ENCODE measurements at regions not wholly inside any gene's neighbourhood (a gene's known extent, or its start where the extent isn't known, plus 50 kb on each side); places are given as distances from the start of the nearest gene placed in this dataset.

DNA sequence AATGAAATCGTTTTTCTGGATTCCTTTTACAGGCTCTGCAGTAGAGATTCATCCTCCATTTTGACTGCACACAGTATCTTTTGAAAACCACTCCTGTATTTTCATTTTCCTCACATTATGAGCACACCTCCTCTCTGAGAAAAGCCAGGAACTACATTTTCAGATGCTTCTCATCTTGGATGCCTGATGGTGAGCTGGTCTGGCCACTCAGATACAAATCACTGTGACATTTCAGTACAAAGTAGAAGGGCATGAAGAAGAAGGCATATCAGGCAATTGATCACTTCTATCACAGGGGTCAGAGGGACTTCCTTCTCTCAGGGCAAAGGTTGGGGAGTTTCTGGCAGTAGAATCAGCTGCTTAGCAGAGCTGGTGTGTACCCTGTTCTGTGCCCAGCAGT is 192.0 kb upstream of the POM121L12 start:
- H3K4me3 ChIP-seq (ENCODE audit: low read depth, low read length): 0 out of 2 replicates have a peak overlapping the region, but pooled peaks have one; percentile 1
- no peaks in the 10 kb centered on the region for H3K36me3 ChIP-seq
- no peaks in the 10 kb centered on the region for H3K27me3 ChIP-seq
- TF ChIP-seq, protein P1, sequence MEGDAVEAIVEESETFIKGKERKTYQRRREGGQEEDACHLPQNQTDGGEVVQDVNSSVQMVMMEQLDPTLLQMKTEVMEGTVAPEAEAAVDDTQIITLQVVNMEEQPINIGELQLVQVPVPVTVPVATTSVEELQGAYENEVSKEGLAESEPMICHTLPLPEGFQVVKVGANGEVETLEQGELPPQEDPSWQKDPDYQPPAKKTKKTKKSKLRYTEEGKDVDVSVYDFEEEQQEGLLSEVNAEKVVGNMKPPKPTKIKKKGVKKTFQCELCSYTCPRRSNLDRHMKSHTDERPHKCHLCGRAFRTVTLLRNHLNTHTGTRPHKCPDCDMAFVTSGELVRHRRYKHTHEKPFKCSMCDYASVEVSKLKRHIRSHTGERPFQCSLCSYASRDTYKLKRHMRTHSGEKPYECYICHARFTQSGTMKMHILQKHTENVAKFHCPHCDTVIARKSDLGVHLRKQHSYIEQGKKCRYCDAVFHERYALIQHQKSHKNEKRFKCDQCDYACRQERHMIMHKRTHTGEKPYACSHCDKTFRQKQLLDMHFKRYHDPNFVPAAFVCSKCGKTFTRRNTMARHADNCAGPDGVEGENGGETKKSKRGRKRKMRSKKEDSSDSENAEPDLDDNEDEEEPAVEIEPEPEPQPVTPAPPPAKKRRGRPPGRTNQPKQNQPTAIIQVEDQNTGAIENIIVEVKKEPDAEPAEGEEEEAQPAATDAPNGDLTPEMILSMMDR (IDR thresholded peaks at IDR 0.05; ENCODE audit: low read depth, low read length): no peak
- no peak for DNase-seq
- no peaks in the 10 kb centered on the region for H3K9me3 ChIP-seq
- H3K4me1 ChIP-seq: peaks cover 9% of the 10 kb centered on the region

DNA sequence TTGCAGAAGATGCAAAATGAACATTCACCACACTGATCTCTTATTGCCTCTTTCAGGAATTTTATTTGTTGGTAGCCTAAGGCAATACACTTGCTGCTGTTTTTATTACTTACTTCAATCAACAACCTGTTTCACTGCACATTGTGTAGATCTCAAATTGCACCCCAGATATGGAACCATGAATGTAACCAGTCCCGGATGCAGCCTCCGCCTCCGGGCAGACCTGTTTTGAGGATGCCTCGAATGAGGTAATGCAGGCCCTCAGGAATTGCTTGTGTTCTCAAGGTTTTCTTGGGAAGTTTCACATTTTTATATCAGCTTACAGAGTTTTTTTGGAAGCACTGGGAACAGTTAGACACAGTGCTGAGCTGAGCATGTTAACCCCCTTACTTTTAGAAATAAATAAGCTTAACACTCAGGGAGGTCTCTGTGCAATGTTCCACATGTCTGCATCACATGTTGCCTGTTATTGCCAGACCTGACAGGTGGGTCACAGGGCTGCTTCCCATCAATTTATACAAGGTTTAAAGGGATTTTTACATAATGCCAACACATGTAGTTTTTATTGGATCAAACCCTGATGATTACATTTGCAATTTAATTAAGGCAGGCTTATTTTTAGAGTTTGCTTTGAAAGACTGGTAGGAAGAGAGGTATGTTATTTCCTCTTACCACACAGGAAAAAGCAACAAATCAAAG is 193.1 kb upstream of the POM121L12 start:
- H3K27me3 ChIP-seq: no peaks in the 10 kb centered on the region
- peak; percentile 73 for DNase-seq
- peaks cover 9% of the 10 kb centered on the region for H3K4me1 ChIP-seq
- no peaks in the 10 kb centered on the region for H3K9me3 ChIP-seq
- TF ChIP-seq, protein P1 (IDR thresholded peaks at IDR 0.05; ENCODE audit: low read depth, low read length): no peak
- peak overlapping the region; percentile 1; the same call in 1 of the 2 replicates for H3K4me3 ChIP-seq (ENCODE audit: low read depth, low read length)
- no peaks in the 10 kb centered on the region for H3K36me3 ChIP-seq

DNA sequence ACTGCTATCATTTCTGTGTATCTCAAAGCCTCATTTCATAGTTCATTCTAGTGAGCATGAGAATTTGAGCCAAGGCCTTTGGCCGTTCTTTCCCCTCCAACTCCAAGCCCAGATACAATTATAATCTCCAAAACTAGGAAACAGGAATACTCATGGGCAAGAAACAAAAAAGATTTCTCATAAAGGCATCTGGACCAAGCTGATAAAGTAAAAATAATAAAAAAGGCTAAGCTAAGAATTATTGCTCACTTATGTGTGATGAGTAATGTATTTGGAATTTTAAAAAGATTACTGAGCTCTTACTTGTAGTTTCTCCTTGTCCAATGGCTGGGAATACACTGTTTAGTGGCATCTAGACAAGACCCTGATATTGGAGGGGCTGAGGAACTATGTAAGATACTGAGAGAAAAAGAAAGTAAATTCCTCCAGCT is 196.4 kb upstream of the POM121L12 start:
- DNase-seq: no peak
- H3K36me3 ChIP-seq: no peaks in the 10 kb centered on the region
- TF ChIP-seq, protein P1 (IDR thresholded peaks at IDR 0.05; ENCODE audit: low read depth, low read length): no peak
- peaks cover 9% of the 10 kb centered on the region for H3K4me1 ChIP-seq
- H3K9me3 ChIP-seq: no peaks in the 10 kb centered on the region
- no peaks in the 10 kb centered on the region for H3K27me3 ChIP-seq
- H3K4me3 ChIP-seq (ENCODE audit: low read depth, low read length): no peak overlapping the region

DNA sequence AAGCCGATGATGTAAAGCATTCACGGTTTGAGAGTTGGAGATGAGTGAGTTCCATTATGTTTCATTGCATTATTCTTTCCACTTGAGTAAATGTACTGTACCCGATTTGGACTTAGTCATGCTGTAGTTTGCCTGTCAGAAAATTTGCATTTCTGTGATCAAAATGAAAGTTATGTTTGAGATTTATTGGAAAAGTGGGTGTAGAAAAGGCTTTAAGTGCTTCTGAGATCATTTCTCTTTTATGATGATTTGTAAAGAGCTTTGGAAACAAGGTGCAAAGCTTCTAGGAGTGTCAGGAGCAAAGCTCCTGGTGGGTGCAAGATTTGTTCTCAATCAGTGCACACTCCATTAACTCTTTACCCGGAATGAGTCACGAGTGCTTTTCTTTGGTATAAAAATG is 204.1 kb upstream of the POM121L12 start:
- TF ChIP-seq, protein P1 (IDR thresholded peaks at IDR 0.05; ENCODE audit: low read depth, low read length): no peak
- DNase-seq: no peak
- no peaks in the 10 kb centered on the region for H3K27me3 ChIP-seq

DNA sequence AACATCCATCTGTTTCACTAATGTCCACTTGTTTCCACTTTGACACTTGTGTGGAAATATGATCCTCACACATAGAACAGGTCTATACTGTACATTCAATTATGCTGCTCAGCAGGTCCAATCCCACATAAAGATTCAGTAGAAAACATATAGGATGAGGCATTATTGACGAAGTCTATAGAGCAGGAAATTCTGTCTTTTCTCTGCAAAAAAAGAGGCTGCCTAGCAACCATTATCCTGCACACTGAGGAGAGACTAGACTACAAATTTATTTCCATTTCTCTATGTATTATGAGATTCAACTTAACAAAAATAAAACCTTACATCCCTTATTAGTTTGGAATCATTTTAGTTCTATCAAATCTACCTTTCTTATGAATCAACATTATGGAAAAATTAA is 204.6 kb upstream of the POM121L12 start:
- no peak for DNase-seq
- TF ChIP-seq, protein P1 (IDR thresholded peaks at IDR 0.05; ENCODE audit: low read depth, low read length): no peak

More for the DNA sequence above, 204.1 kb upstream of the POM121L12 start:
- no peaks in the 10 kb centered on the region for H3K9me3 ChIP-seq
- H3K4me1 ChIP-seq: no peaks in the 10 kb centered on the region
- H3K36me3 ChIP-seq: no peaks in the 10 kb centered on the region
- no peak overlapping the region for H3K4me3 ChIP-seq (ENCODE audit: low read depth, low read length)

DNA sequence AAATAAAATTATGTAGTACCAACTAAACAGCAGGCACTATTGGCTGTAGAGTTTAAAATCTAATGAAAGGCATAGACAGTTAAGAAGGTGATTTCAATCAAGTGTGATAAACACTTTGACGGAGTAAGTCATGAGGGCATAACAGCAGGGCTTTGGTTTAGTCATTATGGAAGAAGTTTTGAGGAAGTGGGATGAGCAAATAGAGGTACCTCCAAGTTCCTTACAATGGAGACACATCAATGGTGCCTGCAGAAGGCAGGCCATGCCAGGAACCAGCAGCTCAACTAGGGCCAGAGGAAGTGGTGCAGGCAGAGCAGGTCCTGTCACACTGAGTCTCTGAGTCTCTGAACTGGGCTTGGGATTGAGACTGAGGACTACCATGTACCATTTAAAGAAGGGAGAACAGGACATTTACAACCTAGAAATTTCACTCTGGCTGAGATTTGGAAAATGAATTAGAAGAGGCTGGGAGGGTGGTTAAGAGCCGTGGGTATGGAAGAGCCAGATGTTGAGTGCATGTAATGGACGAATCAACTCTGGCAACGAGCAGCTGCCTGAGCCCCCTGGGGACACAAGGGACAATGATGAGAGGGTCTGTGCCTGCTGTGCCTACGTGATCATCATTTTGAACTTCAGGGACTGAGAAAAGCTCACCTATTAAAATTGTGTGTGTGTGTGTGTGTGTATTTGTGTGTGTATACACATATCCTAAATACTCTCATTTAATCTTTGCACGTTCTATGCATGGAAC is 208.7 kb upstream of the POM121L12 start:
- peak; percentile 57 for DNase-seq
- no peak overlapping the region for H3K4me3 ChIP-seq (ENCODE audit: low read depth, low read length)
- no peaks in the 10 kb centered on the region for H3K27me3 ChIP-seq
- H3K4me1 ChIP-seq: no peaks in the 10 kb centered on the region
- TF ChIP-seq, protein P1 (IDR thresholded peaks at IDR 0.05; ENCODE audit: low read depth, low read length): no peak
- no peaks in the 10 kb centered on the region for H3K9me3 ChIP-seq
- no peaks in the 10 kb centered on the region for H3K36me3 ChIP-seq

More for the DNA sequence above, 204.6 kb upstream of the POM121L12 start:
- no peak overlapping the region for H3K4me3 ChIP-seq (ENCODE audit: low read depth, low read length)
- no peaks in the 10 kb centered on the region for H3K36me3 ChIP-seq
- no peaks in the 10 kb centered on the region for H3K9me3 ChIP-seq
- H3K27me3 ChIP-seq: no peaks in the 10 kb centered on the region
- no peaks in the 10 kb centered on the region for H3K4me1 ChIP-seq

All from BE2C (cell line).